ENCODE measurements at regions not wholly inside any gene's neighbourhood (a gene's known extent, or its start where the extent isn't known, plus 50 kb on each side); places are given as distances from the start of the nearest gene placed in this dataset.

GRCh38 chr2:134070281-134070741 is 183.6 kb upstream of the MGAT5 start:
- Histone ChIP-seq H2AK5ac (ENCODE audit: low read depth, low read length) (no peak overlapping the region), H2BK120ac (ENCODE audit: low read depth, low read length) (no peak overlapping the region), H2AFZ (replicated peaks; ENCODE audit: low read length, poor library complexity) (peak overlapping the region; percentile 56), H4K91ac (ENCODE audit: insufficient read depth, low read depth, low read length) (no peak overlapping the region), H3K27me3 (ENCODE audit: control insufficient read depth, insufficient read depth, low read length) (peaks cover 2% of the 10 kb centered on the region; the same call in 1 of the 2 replicates), H2AK9ac (replicated peaks; ENCODE audit: low read depth, low read length, poor library complexity) (no peak overlapping the region), H4K5ac (ENCODE audit: low read depth, low read length) (no peak overlapping the region), H3K4me1 (ENCODE audit: control insufficient read depth, insufficient read depth, low read length) (no peaks in the 10 kb centered on the region), H3K27ac (ENCODE audit: insufficient read depth, low read length) (no peak overlapping the region), H3K36me3 (ENCODE audit: control insufficient read depth, insufficient read depth, low read length) (no peaks in the 10 kb centered on the region), H2BK20ac (ENCODE audit: low read depth, low read length) (no peak overlapping the region), H3K79me1 (ENCODE audit: low read depth in 1 of 2, low read length in 2 of 2) (no peaks in the 10 kb centered on the region), H3K23ac (ENCODE audit: low read depth, low read length) (no peak overlapping the region), H3K4me3 (ENCODE audit: insufficient read depth, low read depth, low read length) (no peak overlapping the region), H2BK5ac (ENCODE audit: low read depth, low read length, poor library complexity, severe bottlenecking) (no peak overlapping the region), H3K56ac (ENCODE audit: extremely low read depth, insufficient read depth, low read length) (no peak overlapping the region), H3K9me3 (ENCODE audit: control insufficient read depth, insufficient read depth, low read length) (peaks cover 2% of the 10 kb centered on the region), H2BK15ac (ENCODE audit: low read depth, low read length) (no peak overlapping the region), H3K9ac (ENCODE audit: low read depth, low read length) (no peak overlapping the region), H3K18ac (ENCODE audit: low read depth, low read length) (no peak overlapping the region), H4K20me1 (ENCODE audit: insufficient read depth, low read length) (no peaks in the 10 kb centered on the region), H3K4ac (ENCODE audit: low read depth, low read length) (no peak overlapping the region), H3K14ac (replicated peaks; ENCODE audit: low read depth, low read length) (no peak overlapping the region), H4K8ac (ENCODE audit: low read depth in 2 of 2, low read length in 2 of 2) (no peak overlapping the region), H3K4me2 (ENCODE audit: low read depth, low read length) (no peak overlapping the region), H3K9me1 (ENCODE audit: insufficient read depth, low read length) (no peaks in the 10 kb centered on the region)
- peak; percentile 61 for ATAC-seq (ENCODE audit: low read depth)
- no TSS peak for BruUV-seq (replicated peaks)
- in situ Hi-C loops (cut with MboI; ENCODE audit: low sequenced_read_pairs) (no loop called here), dilution Hi-C loops (cut with HindIII; ENCODE audit: low sequenced_read_pairs, unreplicated experiment) (no loop called here), intact Hi-C loops (cut with micrococcal nuclease) (no loop called here)
- POLR2A ChIA-PET (ENCODE audit: unreplicated experiment), result no interaction called here
- CTCF ChIA-PET, result no interaction called here
- TF ChIP-seq MAFK (IDR thresholded peaks at IDR 0.05; ENCODE audit: low read depth, low read length), result no peak
- DNase-seq, result peak; percentile 29
- WGBS, 2 experiments (ENCODE audit: extremely low coverage in 2 of 2, insufficient read length in 1 of 2), result no CpG with 5 or more reads among the region's 6 CpGs
